GM19025 (cell line): ENCODE measurements at regions not wholly inside any gene's neighbourhood (a gene's known extent, or its start where the extent isn't known, plus 50 kb on each side); places are given as distances from the start of the nearest gene placed in this dataset.

Experiments used
- ATAC-seq: cut with Tn5 transposase; IDR thresholded peaks from one replicate; pipeline ENCODE4 v1.9.1; 2021; ENCODE audit warnings: mild to moderate bottlenecking, low read depth, moderate library complexity; ENCODE audit not compliant: unreplicated experiment

- ATAC-seq: no peak
Measured at GRCh38 chr6:137933696-137934095, 66.6 kb downstream of the TNFAIP3 start.

GRCh38 chr6:137936798-137937197 lies 69.7 kb downstream of the TNFAIP3 start:
- ATAC-seq: no peak

- ATAC-seq: no peak
Measured at GRCh38 chr6:137937834-137938233, 70.8 kb downstream of the TNFAIP3 start.

GRCh38 chr6:137938770-137939379 lies 71.8 kb downstream of the TNFAIP3 start:
- ATAC-seq: no peak

- ATAC-seq: no peak
Measured at GRCh38 chr6:137941995-137942394, 74.9 kb downstream of the TNFAIP3 start.

GRCh38 chr6:137942736-137943135 lies 75.7 kb downstream of the TNFAIP3 start:
- no peak for ATAC-seq

- ATAC-seq: peak; percentile 18
Measured at GRCh38 chr6:137944381-137944780, 77.3 kb downstream of the TNFAIP3 start.

GRCh38 chr6:137944793-137945498 lies 77.9 kb downstream of the TNFAIP3 start:
- peak; percentile 30 for ATAC-seq

GRCh38 chr6:137949686-137950390 lies 82.8 kb downstream of the TNFAIP3 start:
- peak; percentile 36 for ATAC-seq

GRCh38 chr6:137950581-137950980 lies 83.5 kb downstream of the TNFAIP3 start:
- peak; percentile 44 for ATAC-seq

GRCh38 chr6:137951064-137951597 lies 84.1 kb downstream of the TNFAIP3 start:
- ATAC-seq: peak; percentile 54

- no peak for ATAC-seq
Measured at GRCh38 chr6:137952247-137952646, 85.2 kb downstream of the TNFAIP3 start.

GRCh38 chr6:137953761-137954160 lies 86.7 kb downstream of the TNFAIP3 start:
- ATAC-seq: no peak

GRCh38 chr6:137954253-137954652 lies 87.2 kb downstream of the TNFAIP3 start:
- no peak for ATAC-seq

GRCh38 chr6:137956098-137956488 lies 89.0 kb downstream of the TNFAIP3 start:
- ATAC-seq: no peak

- ATAC-seq: no peak
Measured at GRCh38 chr6:137957471-137957870, 90.4 kb downstream of the TNFAIP3 start.

GRCh38 chr6:137958811-137959565 lies 91.9 kb downstream of the TNFAIP3 start:
- ATAC-seq: no peak

- ATAC-seq: no peak
Measured at GRCh38 chr6:137962725-137963124, 95.7 kb downstream of the TNFAIP3 start.

GRCh38 chr6:137964876-137965275 lies 97.8 kb downstream of the TNFAIP3 start:
- ATAC-seq: peak; percentile 53

GRCh38 chr6:137967689-137968454 lies 100.8 kb downstream of the TNFAIP3 start:
- ATAC-seq: no peak
